Hepatocyte (in vitro differentiated cells): ENCODE measurements at regions not wholly inside any gene's neighbourhood (a gene's known extent, or its start where the extent isn't known, plus 50 kb on each side); places are given as distances from the start of the nearest gene placed in this dataset.

Experiments
- CTCF ChIP-seq: fragments of 200-600 bp; sonication (generic); IDR thresholded peaks from 2 replicates; pipeline ENCODE4 v1.5.1; 2016; ENCODE audit warnings: antibody characterized with exemption, mild to moderate bottlenecking; ENCODE audit not compliant: poor library complexity
- EZH2 ChIP-seq: fragments of 200-600 bp; sonication (generic); IDR thresholded peaks from 2 replicates; pipeline ENCODE4 v1.6.1; 2016; ENCODE audit warnings: antibody characterized with exemption, mild to moderate bottlenecking, borderline replicate concordance
- EZH2phosphoT487 ChIP-seq: fragments of 200-600 bp; sonication (generic); IDR thresholded peaks from one replicate; pipeline ENCODE4 v1.6.1; 2018; ENCODE audit warnings: antibody characterized with exemption, mild to moderate bottlenecking, low read depth, moderate library complexity; ENCODE audit not compliant: unreplicated experiment, severe bottlenecking

GRCh38 chr2:239674101-239674980 is 273.5 kb upstream of the HDAC4 start:
- TF ChIP-seq CTCF (no peak), EZH2 (no peak), EZH2phosphoT487 (no peak)
